ENCODE measurements at regions not wholly inside any gene's neighbourhood (a gene's known extent, or its start where the extent isn't known, plus 50 kb on each side); places are given as distances from the start of the nearest gene placed in this dataset.

GRCh38 chr9:108130905-108131304 is 641.3 kb upstream of the KLF4 start:
- DNase-seq, result no peak

GRCh38 chr9:108125625-108126024 is 636.1 kb upstream of the KLF4 start:
- no peak for DNase-seq

GRCh38 chr9:108119530-108120113 is 630.1 kb upstream of the KLF4 start:
- DNase-seq, result no peak

GRCh38 chr9:108117795-108118194 is 628.2 kb upstream of the KLF4 start:
- no peak for DNase-seq

- DNase-seq, result no peak
Observed at GRCh38 chr9:108117306-108117705, 627.7 kb upstream of the KLF4 start.

GRCh38 chr9:108113596-108113995 is 624.0 kb upstream of the KLF4 start:
- no peak for DNase-seq

GRCh38 chr9:108109927-108110690 is 620.5 kb upstream of the KLF4 start:
- DNase-seq, result no peak

GRCh38 chr9:108108852-108109448 is 619.4 kb upstream of the KLF4 start:
- DNase-seq, result no peak

- DNase-seq, result no peak
Observed at GRCh38 chr9:108108280-108108851, 618.8 kb upstream of the KLF4 start.

GRCh38 chr9:108105885-108106284 is 616.3 kb upstream of the KLF4 start:
- DNase-seq, result no peak

- DNase-seq, result no peak
Observed at GRCh38 chr9:108104991-108105390, 615.4 kb upstream of the KLF4 start.

- DNase-seq, result peak; percentile 49
Observed at GRCh38 chr9:108103046-108103693, 613.6 kb upstream of the KLF4 start.

GRCh38 chr9:108101410-108101809 is 611.8 kb upstream of the KLF4 start:
- no peak for DNase-seq

GRCh38 chr9:108100571-108100970 is 611.0 kb upstream of the KLF4 start:
- DNase-seq, result no peak

GRCh38 chr9:108099854-108100253 is 610.3 kb upstream of the KLF4 start:
- no peak for DNase-seq

GRCh38 chr9:108095496-108095895 is 605.9 kb upstream of the KLF4 start:
- no peak for DNase-seq

- DNase-seq, result peak; percentile 35
Observed at GRCh38 chr9:108094676-108094993, 605.1 kb upstream of the KLF4 start.

GRCh38 chr9:108093773-108094675 is 604.5 kb upstream of the KLF4 start:
- DNase-seq, result peak; percentile 13

GRCh38 chr9:108088916-108089315 is 599.3 kb upstream of the KLF4 start:
- no peak for DNase-seq

- DNase-seq, result no peak
Observed at GRCh38 chr9:108087781-108088180, 598.2 kb upstream of the KLF4 start.

- no peak for DNase-seq
Observed at GRCh38 chr9:108086624-108087023, 597.1 kb upstream of the KLF4 start.

GRCh38 chr9:108085294-108085693 is 595.7 kb upstream of the KLF4 start:
- no peak for DNase-seq

Measured in EL (cell line).